HL-60 (cell line): ENCODE measurements at regions not wholly inside any gene's neighbourhood (a gene's known extent, or its start where the extent isn't known, plus 50 kb on each side); places are given as distances from the start of the nearest gene placed in this dataset.

Experiments
- CTCF ChIP-seq: IDR thresholded peaks from one replicate; pipeline ENCODE4 v1.5.1; 2011; ENCODE audit warnings: low read length, control low read depth, inconsistent platforms; ENCODE audit not compliant: insufficient read depth
- POLR2AphosphoS5 ChIP-seq: IDR thresholded peaks from 2 replicates; pipeline ENCODE4 v1.6.1; 2012; ENCODE audit warnings: low read depth
- REST ChIP-seq: IDR thresholded peaks from 2 replicates; pipeline ENCODE4 v1.6.1; 2012; ENCODE audit warnings: low read depth; ENCODE audit not compliant: insufficient replicate concordance
- SPI1 ChIP-seq: IDR thresholded peaks from 2 replicates; pipeline ENCODE4 v1.6.1; 2012; ENCODE audit warnings: low read depth, mild to moderate bottlenecking, borderline replicate concordance

GRCh38 chr11:97234016-97234415 lies 844.2 kb downstream of the JRKL start:
- no peak for TF ChIP-seq SPI1
- TF ChIP-seq CTCF: no peak
- TF ChIP-seq REST: no peak
- TF ChIP-seq POLR2AphosphoS5: no peak
